ENCODE measurements at regions not wholly inside any gene's neighbourhood (a gene's known extent, or its start where the extent isn't known, plus 50 kb on each side); places are given as distances from the start of the nearest gene placed in this dataset.

DNA sequence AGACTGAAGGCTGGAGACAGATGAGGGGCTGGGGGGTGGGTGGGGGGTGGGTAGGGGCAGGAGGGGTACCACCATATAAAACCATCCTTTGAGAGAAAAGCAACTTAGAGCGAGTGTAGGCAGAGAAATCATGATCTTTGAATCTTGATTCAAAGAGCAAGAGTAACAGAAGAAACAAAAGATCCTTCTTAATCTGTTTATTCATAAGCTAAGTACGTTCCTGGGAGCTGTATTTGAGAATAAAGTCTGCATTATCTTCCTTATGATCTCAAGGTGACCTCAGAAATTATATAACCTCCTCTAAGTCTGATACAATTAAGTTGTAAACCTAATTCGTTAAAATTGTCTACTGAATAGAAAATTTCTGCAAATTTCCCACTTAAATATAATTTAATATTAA is 558.8 kb downstream of the NR2F1-AS1 start:
- H3K9me3 Mint-ChIP-seq (ENCODE audit: low read depth): no peaks in the 10 kb centered on the region
- H3K4me3 Mint-ChIP-seq (ENCODE audit: unreplicated experiment): no peak overlapping the region
- no peak overlapping the region for H3K27ac Mint-ChIP-seq (ENCODE audit: unreplicated experiment)
- H3K27me3 Mint-ChIP-seq (ENCODE audit: low read depth): no peaks in the 10 kb centered on the region
- no peak for DNase-seq (ENCODE audit: low spot score)
- H3K36me3 Mint-ChIP-seq (ENCODE audit: low read depth): no peaks in the 10 kb centered on the region
- no peak for TF ChIP-seq CTCF (IDR thresholded peaks at IDR 0.05)
- H3K4me1 Mint-ChIP-seq (ENCODE audit: low read depth): peaks cover 25% of the 10 kb centered on the region

GRCh38 chr5:93019896-93020295 is 561.1 kb downstream of the NR2F1-AS1 start:
- no peak for TF ChIP-seq CTCF (IDR thresholded peaks at IDR 0.05)
- H3K4me1 Mint-ChIP-seq (ENCODE audit: low read depth): peaks cover 27% of the 10 kb centered on the region
- H3K9me3 Mint-ChIP-seq (ENCODE audit: low read depth): no peaks in the 10 kb centered on the region
- no peaks in the 10 kb centered on the region for H3K27me3 Mint-ChIP-seq (ENCODE audit: low read depth)
- H3K27ac Mint-ChIP-seq (ENCODE audit: unreplicated experiment): no peak overlapping the region
- no peak overlapping the region for H3K4me3 Mint-ChIP-seq (ENCODE audit: unreplicated experiment)
- no peak for DNase-seq (ENCODE audit: low spot score)
- H3K36me3 Mint-ChIP-seq (ENCODE audit: low read depth): no peaks in the 10 kb centered on the region

GRCh38 chr5:93018461-93018860 is 562.6 kb downstream of the NR2F1-AS1 start:
- Mint-ChIP-seq H3K27ac (ENCODE audit: unreplicated experiment) (no peak overlapping the region), H3K4me3 (ENCODE audit: unreplicated experiment) (no peak overlapping the region), H3K4me1 (ENCODE audit: low read depth) (peaks cover 27% of the 10 kb centered on the region), H3K36me3 (ENCODE audit: low read depth) (no peaks in the 10 kb centered on the region), H3K9me3 (ENCODE audit: low read depth) (no peaks in the 10 kb centered on the region), H3K27me3 (ENCODE audit: low read depth) (no peaks in the 10 kb centered on the region)
- no peak for TF ChIP-seq CTCF (IDR thresholded peaks at IDR 0.05)
- DNase-seq (ENCODE audit: low spot score): no peak

GRCh38 chr5:93017849-93018248 is 563.2 kb downstream of the NR2F1-AS1 start:
- DNase-seq (ENCODE audit: low spot score): no peak
- H3K27ac Mint-ChIP-seq (ENCODE audit: unreplicated experiment): no peak overlapping the region
- TF ChIP-seq CTCF (IDR thresholded peaks at IDR 0.05): no peak
- peaks cover 21% of the 10 kb centered on the region for H3K4me1 Mint-ChIP-seq (ENCODE audit: low read depth)
- no peaks in the 10 kb centered on the region for H3K27me3 Mint-ChIP-seq (ENCODE audit: low read depth)
- H3K36me3 Mint-ChIP-seq (ENCODE audit: low read depth): no peaks in the 10 kb centered on the region
- H3K4me3 Mint-ChIP-seq (ENCODE audit: unreplicated experiment): no peak overlapping the region
- H3K9me3 Mint-ChIP-seq (ENCODE audit: low read depth): no peaks in the 10 kb centered on the region

GRCh38 chr5:93017376-93017775 is 563.6 kb downstream of the NR2F1-AS1 start:
- Mint-ChIP-seq H3K36me3 (ENCODE audit: low read depth) (no peaks in the 10 kb centered on the region), H3K27ac (ENCODE audit: unreplicated experiment) (no peak overlapping the region), H3K4me1 (ENCODE audit: low read depth) (peaks cover 16% of the 10 kb centered on the region), H3K4me3 (ENCODE audit: unreplicated experiment) (no peak overlapping the region), H3K27me3 (ENCODE audit: low read depth) (no peaks in the 10 kb centered on the region), H3K9me3 (ENCODE audit: low read depth) (no peaks in the 10 kb centered on the region)
- TF ChIP-seq CTCF (IDR thresholded peaks at IDR 0.05): no peak
- DNase-seq (ENCODE audit: low spot score): no peak
